ENCODE measurements at regions not wholly inside any gene's neighbourhood (a gene's known extent, or its start where the extent isn't known, plus 50 kb on each side); places are given as distances from the start of the nearest gene placed in this dataset.

DNA sequence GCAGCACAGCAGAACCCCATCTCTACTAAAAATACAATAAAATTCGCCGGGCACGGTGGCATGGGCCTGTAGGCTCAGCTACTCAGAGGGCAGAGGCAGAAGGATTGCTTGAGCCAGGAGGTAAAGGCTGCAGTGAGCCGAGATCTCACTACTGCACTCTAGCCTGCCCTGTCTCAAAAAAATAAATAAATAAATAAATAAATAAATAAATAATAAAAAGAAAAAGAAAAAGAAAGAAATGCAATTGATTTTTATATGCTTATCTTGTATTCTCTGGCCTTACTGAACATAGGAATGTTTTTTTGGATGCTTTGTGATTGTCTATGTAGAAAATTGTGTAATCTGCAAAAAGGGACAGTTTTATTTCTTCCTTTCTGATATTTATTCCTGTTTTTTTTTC lies 132.5 kb downstream of the BARX2 start:
- CTCF ChIA-PET, result no interaction called here
- H3K36me3 ChIP-seq (ENCODE audit: control insufficient read depth in 2 of 2, extremely low read depth in 1 of 2, insufficient read depth in 2 of 2, low read length in 2 of 2), result no peaks in the 10 kb centered on the region
- H3K4me2 ChIP-seq (ENCODE audit: insufficient read depth, low read length), result no peak overlapping the region
- no peak overlapping the region for H3K9ac ChIP-seq (replicated peaks; ENCODE audit: extremely low read depth, insufficient read depth, low read length)
- H3K4me3 ChIP-seq (replicated peaks in 1 of 3; ENCODE audit: insufficient read depth in 1 of 3, low read depth in 1 of 3, low read length in 3 of 3), result no peak overlapping the region
- no peaks in the 10 kb centered on the region for H3K9me3 ChIP-seq (replicated peaks; ENCODE audit: control insufficient read depth, insufficient read depth, low read length)
- DNase-seq (ENCODE audit: low read depth, low spot score), result no peak
- TF ChIP-seq CTCF (IDR thresholded peaks at IDR 0.05; ENCODE audit: extremely low read depth in 1 of 2, insufficient read depth in 1 of 2, low read depth in 1 of 2, low read length in 2 of 2), result no peak
- no peak for TF ChIP-seq MYC (IDR thresholded peaks at IDR 0.05; ENCODE audit: low read depth, low read length)
- no peak for TF ChIP-seq FOS (IDR thresholded peaks at IDR 0.05; ENCODE audit: borderline replicate concordance, insufficient read depth, low read length)
- TF ChIP-seq GATA2 (IDR thresholded peaks at IDR 0.05; ENCODE audit: insufficient read depth, insufficient read length, low read depth, low read length), result no peak
- TF ChIP-seq EZH2 (IDR thresholded peaks at IDR 0.05; ENCODE audit: borderline replicate concordance, low read depth, low read length, severe bottlenecking), result no peak
- TF ChIP-seq POLR2A (IDR thresholded peaks at IDR 0.05; ENCODE audit: low read depth, low read length), result no peak
- TF ChIP-seq MAX (IDR thresholded peaks at IDR 0.05; ENCODE audit: insufficient read depth, insufficient read length), result no peak
- TF ChIP-seq JUN (IDR thresholded peaks at IDR 0.05; ENCODE audit: borderline replicate concordance, insufficient read depth, insufficient read length, low read depth), result no peak
- TF ChIP-seq POLR2AphosphoS5 (IDR thresholded peaks at IDR 0.05; ENCODE audit: insufficient read depth, low read depth, low read length), result no peak
- no peak overlapping the region for H2AFZ ChIP-seq (ENCODE audit: low read depth, low read length)
- intact Hi-C loops (cut with micrococcal nuclease), result no loop called here
- no peaks in the 10 kb centered on the region for H3K9me1 ChIP-seq (replicated peaks; ENCODE audit: control insufficient read depth, extremely low read depth, insufficient read depth, low read length)
- no peak overlapping the region for H3K27ac ChIP-seq (ENCODE audit: insufficient read depth, low read depth, low read length)
- H3K27me3 ChIP-seq (ENCODE audit: control insufficient read depth in 2 of 2, insufficient read depth in 2 of 2, low read length in 2 of 2), result no peaks in the 10 kb centered on the region
- BruUV-seq (replicated peaks), result no TSS peak
- FAIRE-seq, result no peak
- no peaks in the 10 kb centered on the region for H3K79me2 ChIP-seq (ENCODE audit: control insufficient read depth, insufficient read depth, low read length)
- dilution Hi-C loops (cut with MboI; ENCODE audit: extremely low pct_ligation_motif_present, low sequenced_read_pairs), result no loop called here
- POLR2A ChIA-PET, result no interaction called here
- H3K4me1 ChIP-seq (ENCODE audit: control insufficient read depth, extremely low read depth, insufficient read depth, low read length), result no peaks in the 10 kb centered on the region
- no peaks in the 10 kb centered on the region for H4K20me1 ChIP-seq (replicated peaks; ENCODE audit: control insufficient read depth, extremely low read depth, insufficient read depth, low read length)

All from endothelial cell of umbilical vein (primary cell).